Lung (tissue), 11 donors: ENCODE measurements at regions not wholly inside any gene's neighbourhood (a gene's known extent, or its start where the extent isn't known, plus 50 kb on each side); places are given as distances from the start of the nearest gene placed in this dataset.

Experiments
- ATAC-seq: fragments of 200-7000 bp; cut with Tn5 transposase; one replicate; pipeline ENCODE4 v1.9.1; 2020; ENCODE audit warnings: moderate number of reproducible peaks; ENCODE audit not compliant: insufficient read depth, low FRiP score
- DNase-seq, 3 donors: peaks; one replicate each; pipeline ENCODE4 v3.0.0-alpha.2; 2013 to 2017
- H3K27ac ChIP-seq, 2 donors: one replicate each; pipeline ENCODE4 v1.5.1; 2013; ENCODE audit warnings: mild to moderate bottlenecking in 2 of 2, moderate library complexity in 2 of 2, control low read depth in 1 of 2, inconsistent platforms in 1 of 2, low read depth in 1 of 2, low read length in 1 of 2
- H3K27me3 ChIP-seq, 3 donors: one replicate each; pipeline ENCODE4 v1.5.1; 2013; ENCODE audit warnings: low read length in 2 of 3; ENCODE audit not compliant: control insufficient read depth in 3 of 3, insufficient read depth in 3 of 3
- H3K36me3 ChIP-seq, 4 donors: one replicate each; pipeline ENCODE4 v1.5.1; 2013; ENCODE audit warnings: low read length in 4 of 4, mild to moderate bottlenecking in 1 of 4, moderate library complexity in 1 of 4; ENCODE audit not compliant: control insufficient read depth in 4 of 4, insufficient read depth in 4 of 4
- H3K4me1 ChIP-seq, 5 donors: one replicate each; pipeline ENCODE4 v1.5.1; 2013; ENCODE audit warnings: low read length in 5 of 5, mild to moderate bottlenecking in 2 of 5, moderate library complexity in 1 of 5; ENCODE audit not compliant: control insufficient read depth in 5 of 5, insufficient read depth in 5 of 5
- H3K4me3 ChIP-seq: one replicate; pipeline ENCODE4 v1.5.1; 2013; ENCODE audit warnings: mild to moderate bottlenecking, control low read depth, moderate library complexity
- H3K9ac ChIP-seq, 2 donors: one replicate each; pipeline ENCODE4 v1.5.1; 2013; ENCODE audit warnings: low read length in 2 of 2, control low read depth in 1 of 2; ENCODE audit not compliant: insufficient read depth in 1 of 2
- H3K9me3 ChIP-seq, 4 donors: one replicate each; pipeline ENCODE4 v1.5.1; 2013; ENCODE audit warnings: low read length in 3 of 4, mild to moderate bottlenecking in 1 of 4, moderate library complexity in 1 of 4; ENCODE audit not compliant: control insufficient read depth in 4 of 4, insufficient read depth in 3 of 4
- WGBS, 2 donors: extraction: QIAGEN DNeasy Blood & Tissue Kit; methylation state at CpG; one replicate each; pipeline ENCODE4 v1.1.7; 2013; 5-methylcytosine and 5-hydroxymethylcytosine counted together
- TF ChIP-seq, protein P1 (sequence below): IDR thresholded peaks from 2 replicates; pipeline ENCODE4 v1.5.1; 2012; ENCODE audit warnings: mild to moderate bottlenecking; ENCODE audit errors: control extremely low read depth, extremely low read depth
- donor health status: control.
- donor health status: control.
- donor health status: Bipolar disorder and iron deficiency.
- donor health status: healthy.
- donor health status: DM: yes; HTN: yes; CAD: no.

DNA sequence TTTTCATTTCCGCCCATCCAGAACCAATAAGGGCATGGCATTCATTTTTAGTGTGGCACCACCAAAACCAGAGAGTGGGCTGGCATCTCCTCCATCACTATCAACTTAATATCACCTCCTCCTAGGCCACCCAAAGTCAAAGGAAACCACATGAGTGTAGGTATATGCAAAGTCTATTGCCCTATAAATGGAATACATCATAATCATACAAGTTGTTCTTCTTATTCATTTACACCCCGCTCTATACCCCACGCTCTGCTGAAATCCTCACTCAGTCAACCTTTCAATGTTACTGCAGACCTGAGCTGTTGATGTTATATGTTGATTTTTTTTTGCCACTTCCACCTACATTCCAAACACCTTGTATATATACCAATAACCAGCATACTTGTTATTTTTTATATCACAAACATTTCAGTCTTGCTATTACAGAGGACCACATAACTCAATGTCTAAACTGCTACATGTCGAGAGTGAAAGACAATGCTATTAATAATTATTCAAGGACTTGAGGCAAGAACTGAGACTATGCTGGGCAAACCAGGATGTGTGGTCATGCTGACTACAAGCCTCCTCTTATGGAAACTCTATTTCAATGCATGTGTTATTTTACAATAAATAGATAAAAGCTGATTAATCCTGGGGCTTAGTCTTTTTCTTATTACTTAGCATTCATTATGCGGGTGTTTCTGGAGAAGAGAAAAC lies 466.5 kb upstream of the ID2 start:
- DNase-seq (no peak), ATAC-seq (no peak)
- TF ChIP-seq, protein P1, sequence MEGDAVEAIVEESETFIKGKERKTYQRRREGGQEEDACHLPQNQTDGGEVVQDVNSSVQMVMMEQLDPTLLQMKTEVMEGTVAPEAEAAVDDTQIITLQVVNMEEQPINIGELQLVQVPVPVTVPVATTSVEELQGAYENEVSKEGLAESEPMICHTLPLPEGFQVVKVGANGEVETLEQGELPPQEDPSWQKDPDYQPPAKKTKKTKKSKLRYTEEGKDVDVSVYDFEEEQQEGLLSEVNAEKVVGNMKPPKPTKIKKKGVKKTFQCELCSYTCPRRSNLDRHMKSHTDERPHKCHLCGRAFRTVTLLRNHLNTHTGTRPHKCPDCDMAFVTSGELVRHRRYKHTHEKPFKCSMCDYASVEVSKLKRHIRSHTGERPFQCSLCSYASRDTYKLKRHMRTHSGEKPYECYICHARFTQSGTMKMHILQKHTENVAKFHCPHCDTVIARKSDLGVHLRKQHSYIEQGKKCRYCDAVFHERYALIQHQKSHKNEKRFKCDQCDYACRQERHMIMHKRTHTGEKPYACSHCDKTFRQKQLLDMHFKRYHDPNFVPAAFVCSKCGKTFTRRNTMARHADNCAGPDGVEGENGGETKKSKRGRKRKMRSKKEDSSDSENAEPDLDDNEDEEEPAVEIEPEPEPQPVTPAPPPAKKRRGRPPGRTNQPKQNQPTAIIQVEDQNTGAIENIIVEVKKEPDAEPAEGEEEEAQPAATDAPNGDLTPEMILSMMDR: no peak
- Histone ChIP-seq H3K36me3 (no peaks in the 10 kb centered on the region), H3K4me3 (no peak overlapping the region), H3K9ac (no peak overlapping the region), H3K27me3 (no peaks in the 10 kb centered on the region), H3K27ac (no peak overlapping the region), H3K9me3 (no peaks in the 10 kb centered on the region), H3K4me1 (peaks cover 0 to 16% (median 3%) of the 10 kb centered on the region in 5 donors)
- WGBS, 2 donors: 87 to 94% methylated on average over 5 of the region's 5 CpGs

DNA sequence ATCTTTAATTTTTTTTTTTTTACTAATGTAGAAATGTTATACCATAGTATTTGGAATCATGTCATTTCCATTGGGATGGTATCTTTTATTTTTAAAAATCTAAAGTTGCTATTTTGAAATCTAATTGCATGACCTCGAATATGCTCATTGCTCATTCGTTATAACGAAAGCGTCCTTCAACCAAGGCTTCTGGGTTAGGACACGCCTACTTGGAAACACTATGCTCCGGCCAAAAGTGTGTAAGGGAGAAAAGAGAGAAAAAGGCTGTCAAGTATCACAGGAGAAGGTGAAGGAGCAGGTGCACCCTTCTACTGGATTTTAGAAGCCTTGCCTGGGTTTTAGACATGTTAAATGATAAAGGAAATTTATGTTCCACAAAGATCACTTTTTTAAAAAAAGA lies 465.9 kb upstream of the ID2 start:
- TF ChIP-seq, protein P1: no peak
- DNase-seq (no peak), ATAC-seq (no peak)
- H3K27me3 ChIP-seq: no peaks in the 10 kb centered on the region
- H3K27ac ChIP-seq: no peak overlapping the region
- no peaks in the 10 kb centered on the region for H3K36me3 ChIP-seq
- peaks cover 0 to 16% (median 3%) of the 10 kb centered on the region in 5 donors for H3K4me1 ChIP-seq
- no peak overlapping the region for H3K9ac ChIP-seq
- no peak overlapping the region for H3K4me3 ChIP-seq
- 85 to 86% methylated on average over 6 of the region's 6 CpGs for WGBS, 2 donors
- no peaks in the 10 kb centered on the region for H3K9me3 ChIP-seq

DNA sequence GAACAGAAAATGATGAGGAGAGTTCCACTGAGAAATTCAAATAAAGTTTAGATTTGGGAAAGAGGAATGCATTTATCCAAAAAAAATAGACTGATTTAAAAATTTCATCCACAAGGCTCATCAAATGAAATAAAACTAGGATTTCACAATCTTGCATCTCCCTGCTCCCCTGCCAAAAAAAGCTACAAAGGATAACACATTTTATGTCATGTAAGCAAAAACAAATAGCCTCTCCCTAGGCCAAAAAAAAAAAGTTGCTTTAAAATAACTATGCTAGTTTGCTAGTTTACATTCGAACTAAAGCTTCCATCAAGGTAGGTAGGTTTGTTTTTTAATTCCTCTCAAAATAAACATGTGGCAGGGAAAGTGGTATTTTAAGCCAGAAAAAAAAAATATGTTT lies 465.5 kb upstream of the ID2 start:
- Histone ChIP-seq H3K4me1 (peaks cover 0 to 16% (median 3%) of the 10 kb centered on the region in 5 donors), H3K9ac (no peak overlapping the region), H3K9me3 (no peaks in the 10 kb centered on the region), H3K27me3 (no peaks in the 10 kb centered on the region), H3K4me3 (no peak overlapping the region), H3K36me3 (no peaks in the 10 kb centered on the region), H3K27ac (no peak overlapping the region)
- ATAC-seq: no peak
- TF ChIP-seq, protein P1: no peak
- WGBS, 2 donors: 66 to 88% methylated on average over 1 of the region's 1 CpG
- DNase-seq: peak in 2 of 3 donors; percentile 86 to 92
